GM19351 (cell line): ENCODE measurements at regions not wholly inside any gene's neighbourhood (a gene's known extent, or its start where the extent isn't known, plus 50 kb on each side); places are given as distances from the start of the nearest gene placed in this dataset.
"Not testable (repeated sequence)": the region's sequence is repeated elsewhere in the genome, so short reads cannot be mapped to it uniquely, and the experiment has no call there.

Experiments used
- ATAC-seq: cut with Tn5 transposase; IDR thresholded peaks from one replicate; pipeline ENCODE4 v1.9.1; 2021; ENCODE audit warnings: mild to moderate bottlenecking, moderate library complexity; ENCODE audit not compliant: unreplicated experiment

DNA sequence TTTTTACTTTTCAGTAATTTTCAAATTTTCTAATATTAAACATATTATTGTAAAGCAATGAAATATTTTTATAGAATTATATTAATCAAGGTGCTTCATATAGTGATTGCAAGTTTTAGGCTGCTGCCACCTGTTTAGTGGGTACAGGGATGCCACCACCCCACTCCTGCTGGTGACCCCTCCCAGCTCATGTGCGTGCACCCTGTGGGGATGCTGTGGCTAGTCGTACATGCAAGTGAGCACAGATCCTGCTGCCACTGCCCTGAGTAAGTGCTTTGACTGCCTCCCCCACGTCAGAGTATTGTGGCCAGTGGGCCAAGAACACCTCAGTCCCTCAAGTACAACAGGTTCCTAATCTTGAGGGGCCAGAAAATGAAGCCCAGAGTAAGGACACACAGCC lies 320.1 kb upstream of the DDI1 start:
- ATAC-seq: no peak

GRCh38 chr11:103727262-103727661 lies 309.2 kb upstream of the DDI1 start:
- no peak for ATAC-seq

DNA sequence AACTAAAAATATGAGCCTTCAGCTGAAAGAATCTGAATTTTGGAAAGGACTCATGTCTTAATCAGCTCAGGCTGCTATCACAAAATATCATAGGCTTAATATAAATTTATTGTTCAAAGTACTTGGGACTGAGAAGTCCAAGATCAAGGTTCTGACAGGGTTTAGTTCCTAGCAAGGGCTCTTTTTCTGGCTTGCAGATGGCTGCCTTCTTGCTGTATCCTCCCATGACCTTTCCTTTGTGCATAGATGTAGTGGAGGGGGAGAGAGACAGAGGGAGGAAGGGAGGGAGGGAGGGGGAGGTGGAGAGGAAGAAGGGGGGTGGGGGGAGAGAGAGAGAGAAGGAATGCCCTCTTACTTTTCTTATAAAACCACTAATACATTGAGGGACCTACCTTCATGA lies 306.8 kb upstream of the DDI1 start:
- no peak for ATAC-seq

DNA sequence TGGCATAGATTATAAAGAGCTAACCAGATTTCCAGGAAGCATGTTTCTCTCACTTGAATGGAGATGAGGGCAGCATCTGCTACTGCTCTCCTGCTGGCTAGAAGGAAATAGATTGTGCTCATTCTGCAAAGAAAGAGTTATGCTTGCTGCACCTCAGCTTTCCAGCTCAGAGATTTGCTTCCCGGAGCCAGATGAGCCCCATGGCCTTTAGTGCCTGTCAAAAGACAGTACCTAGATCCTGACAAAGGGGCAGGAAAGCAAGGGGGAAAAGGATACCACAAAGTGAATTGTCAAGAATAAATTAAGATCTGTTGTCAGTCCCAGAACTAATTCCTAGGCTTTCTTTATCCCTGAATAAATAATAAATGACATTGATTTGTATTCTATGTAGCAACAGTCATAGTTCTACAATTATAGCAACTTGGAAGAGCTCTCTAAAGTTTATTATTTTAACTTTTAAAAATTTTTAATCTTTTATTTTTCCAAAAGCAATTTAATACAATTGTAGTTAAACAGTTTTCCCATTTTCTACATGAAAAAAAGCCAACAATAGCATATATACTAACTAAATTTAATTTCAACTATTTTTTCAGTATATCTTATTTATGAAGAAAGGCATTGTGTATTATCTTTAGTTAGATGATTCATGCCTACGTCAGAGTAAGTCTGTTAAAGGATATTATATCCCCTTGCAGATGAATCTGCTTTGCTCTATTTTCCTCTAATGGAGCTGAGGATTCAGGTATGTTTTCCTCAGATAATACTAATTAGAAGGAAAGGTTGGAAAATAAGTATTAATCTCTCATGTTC lies 306.1 kb upstream of the DDI1 start:
- ATAC-seq: no peak

DNA sequence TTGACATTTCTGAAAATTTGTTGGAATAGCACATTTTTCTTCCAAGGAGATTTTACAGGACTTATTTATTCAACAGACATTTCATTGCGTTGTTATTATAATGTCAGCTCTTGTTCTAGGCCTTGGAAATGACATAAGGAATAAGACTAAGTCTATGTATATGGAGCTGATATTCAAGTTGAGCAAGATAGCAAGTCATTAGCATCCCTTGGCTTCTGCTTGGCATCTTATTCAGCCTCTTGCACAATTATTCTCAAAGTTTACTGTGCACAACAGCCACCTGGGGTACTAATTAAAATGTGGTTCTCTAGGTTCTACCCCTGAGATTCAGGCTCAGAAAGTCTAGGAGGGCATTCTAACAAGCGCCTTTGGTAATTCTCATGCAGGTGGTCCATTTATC lies 304.8 kb upstream of the DDI1 start:
- no peak for ATAC-seq

DNA sequence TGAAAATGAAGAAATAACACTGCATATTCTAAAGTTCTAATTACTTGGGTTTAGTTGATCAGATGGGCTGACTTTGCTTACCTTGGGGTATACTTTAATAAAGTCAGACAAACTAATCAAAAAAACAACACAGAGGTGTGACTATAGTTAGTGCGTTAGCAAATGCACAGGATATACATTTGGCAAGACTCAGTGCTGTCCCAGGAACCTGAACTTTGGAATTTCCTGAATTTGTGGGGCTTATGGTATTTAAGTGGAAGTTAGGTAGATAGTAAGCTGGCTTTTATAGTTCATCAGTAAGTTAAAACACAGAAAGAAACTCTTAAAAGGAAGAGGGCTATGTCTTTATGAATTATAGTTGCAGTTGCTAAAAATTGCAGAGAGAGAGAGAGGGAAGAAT lies 302.6 kb upstream of the DDI1 start:
- ATAC-seq: no peak

- no peak for ATAC-seq
Measured at GRCh38 chr11:103735497-103736032, 300.9 kb upstream of the DDI1 start.

- no peak for ATAC-seq
Measured at GRCh38 chr11:103736315-103737036, 300.0 kb upstream of the DDI1 start.

DNA sequence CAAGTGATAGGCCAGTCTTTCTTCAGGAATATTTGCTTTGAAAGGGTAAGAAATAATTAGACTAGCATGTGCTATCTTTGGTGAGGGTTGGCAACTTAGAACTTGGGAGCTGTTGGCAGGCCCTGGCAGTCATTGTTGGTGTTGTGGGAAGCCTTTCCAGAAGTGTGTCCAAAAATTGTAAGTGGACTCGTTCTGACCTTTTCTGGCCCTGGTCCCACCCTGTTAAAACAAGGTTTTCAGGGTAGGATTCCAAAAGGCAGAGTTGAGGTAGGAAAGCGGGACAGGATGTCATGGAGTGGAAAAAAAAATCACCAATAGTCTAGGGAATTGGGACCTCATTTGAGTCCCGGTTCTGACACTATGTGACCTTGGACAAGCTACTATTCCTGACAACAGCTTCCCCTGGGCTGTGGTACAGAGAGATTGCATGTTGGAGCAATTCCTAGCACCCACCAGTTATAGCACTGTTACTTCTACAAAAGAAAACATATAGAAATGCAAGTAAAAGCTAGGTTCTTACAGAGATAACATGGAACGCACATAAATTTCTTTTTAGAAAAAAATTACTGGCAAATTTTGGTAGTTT lies 299.3 kb upstream of the DDI1 start:
- ATAC-seq: no peak

DNA sequence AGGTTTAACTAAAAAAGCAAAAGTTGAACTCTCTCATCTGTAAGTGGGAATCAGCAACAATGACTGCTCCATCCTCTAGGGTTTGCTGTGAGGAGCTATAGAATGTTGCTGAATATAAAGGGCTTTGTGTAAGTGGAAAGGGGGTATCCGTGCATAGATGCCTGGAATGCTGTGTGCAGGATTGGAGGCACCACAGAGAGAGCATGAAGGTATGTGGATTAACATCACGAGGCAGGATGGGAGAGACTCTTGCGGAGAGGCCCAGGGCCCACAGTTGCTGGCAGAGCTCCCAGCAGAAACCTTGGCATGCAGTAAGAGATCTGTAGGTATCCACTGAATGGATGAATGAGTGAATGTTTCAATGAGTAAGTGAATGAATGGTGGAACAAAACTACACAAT lies 298.7 kb upstream of the DDI1 start:
- ATAC-seq: no peak

- ATAC-seq: not testable (repeated sequence)
Measured at GRCh38 chr11:103739074-103739796, 297.2 kb upstream of the DDI1 start.

- no peak for ATAC-seq
Measured at GRCh38 chr11:103744496-103745153, 291.8 kb upstream of the DDI1 start.

DNA sequence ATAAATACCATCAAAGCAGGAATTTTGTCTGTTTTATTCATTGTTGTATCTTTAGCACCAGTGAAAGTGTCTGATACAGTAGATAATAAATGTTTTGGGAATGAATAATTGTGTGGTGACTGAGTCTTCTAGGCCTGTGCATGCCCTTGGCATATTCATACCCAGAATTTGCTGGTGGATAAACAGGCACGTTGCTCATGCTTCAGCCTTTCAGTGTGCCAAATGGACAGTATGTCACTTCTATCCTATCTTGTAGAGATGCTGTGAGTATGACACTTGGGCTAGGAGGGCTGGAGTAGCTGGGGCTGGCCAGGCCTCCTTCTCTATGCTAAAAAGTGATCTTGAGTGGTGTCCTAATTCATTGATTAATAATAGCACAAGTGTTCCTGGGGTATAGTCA lies 287.3 kb upstream of the DDI1 start:
- no peak for ATAC-seq

- ATAC-seq: no peak
Measured at GRCh38 chr11:103768816-103769215, 267.6 kb upstream of the DDI1 start.

DNA sequence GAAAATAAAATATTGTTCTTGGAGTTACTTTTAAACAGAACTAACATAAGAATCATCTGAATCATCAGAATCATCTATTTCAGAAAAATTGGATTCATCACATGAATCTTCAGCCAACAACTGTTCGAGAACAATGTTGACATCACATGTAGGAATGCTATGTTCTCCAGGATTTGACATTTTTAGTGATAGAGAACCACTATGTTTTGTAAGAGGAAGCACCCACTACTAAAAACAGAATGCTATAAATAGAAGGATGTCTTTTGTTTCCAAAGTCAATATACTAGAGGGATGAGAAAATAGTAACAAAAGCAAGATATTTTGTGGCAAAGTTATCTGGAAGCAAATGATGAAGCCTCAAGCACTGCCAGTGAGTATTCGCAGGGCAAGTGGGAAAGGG lies 263.4 kb upstream of the DDI1 start:
- no peak for ATAC-seq

DNA sequence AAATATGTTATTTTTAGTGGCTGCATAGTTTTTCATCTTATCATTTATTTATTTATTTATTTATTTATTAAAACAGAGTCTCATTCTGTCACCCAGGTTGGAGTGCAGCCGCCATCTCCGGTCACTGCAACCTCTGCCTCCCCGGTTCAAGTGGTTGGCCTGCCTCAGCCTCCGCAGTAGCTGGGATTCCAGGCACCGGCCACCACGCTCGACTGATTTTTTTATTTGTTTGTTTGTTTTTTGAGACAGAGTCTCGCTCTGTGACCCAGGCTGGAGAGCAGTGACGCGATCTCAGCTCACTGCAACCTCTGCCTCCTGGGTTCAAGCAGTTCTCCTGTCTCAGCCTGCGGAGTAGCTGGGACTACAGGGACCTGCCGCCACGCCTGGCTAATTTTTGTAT lies 262.9 kb upstream of the DDI1 start:
- ATAC-seq: no peak

DNA sequence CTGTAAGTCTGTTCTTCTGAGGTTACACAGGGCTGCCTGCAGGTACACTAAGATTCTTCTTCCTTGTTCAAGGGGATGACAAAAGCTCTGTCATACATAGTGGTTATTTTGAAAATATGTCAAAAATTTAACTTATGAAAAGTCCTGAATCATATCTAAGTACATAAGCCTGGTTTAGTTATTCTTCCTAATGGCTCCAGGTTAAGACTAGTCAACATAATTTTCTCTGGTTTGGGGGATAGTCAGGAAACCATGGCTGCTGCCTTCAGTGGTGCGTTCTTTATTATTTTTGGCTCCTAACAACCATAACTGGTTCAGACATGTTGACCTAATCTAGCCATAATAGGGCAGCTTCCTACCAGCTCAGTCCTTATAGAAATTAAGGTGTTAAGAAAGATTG lies 257.4 kb upstream of the DDI1 start:
- ATAC-seq: no peak

- no peak for ATAC-seq
Measured at GRCh38 chr11:103789952-103790351, 246.5 kb upstream of the DDI1 start.

GRCh38 chr11:103792981-103793468 lies 243.4 kb upstream of the DDI1 start:
- no peak for ATAC-seq

GRCh38 chr11:103794262-103794661 lies 242.2 kb upstream of the DDI1 start:
- no peak for ATAC-seq
